ENCODE measurements at regions not wholly inside any gene's neighbourhood (a gene's known extent, or its start where the extent isn't known, plus 50 kb on each side); places are given as distances from the start of the nearest gene placed in this dataset.
A peak's percentile ranks its signal among the peaks of the same experiment; 100 is the strongest.

- intact Hi-C loops (cut with micrococcal nuclease; ENCODE audit: unreplicated experiment) = loop anchor here (5.0 kb wide), 1 partner anchor 36 kb away; no protein-coding TSS in a partner anchor
- H3K27me3 Mint-ChIP-seq (ENCODE audit: unreplicated experiment) = no peaks in the 10 kb centered on the region
- TF ChIP-seq CTCF (IDR thresholded peaks at IDR 0.05; ENCODE audit: unreplicated experiment) = no peak
- peak overlapping the region; percentile 97 for H3K27ac Mint-ChIP-seq (ENCODE audit: unreplicated experiment)
- DNase-seq = no peak
- peak overlapping the region; percentile 83 for H3K4me3 Mint-ChIP-seq (ENCODE audit: low read depth, unreplicated experiment)
- peaks cover 74% of the 10 kb centered on the region for H3K36me3 Mint-ChIP-seq (ENCODE audit: insufficient read depth, unreplicated experiment)
- H3K4me1 Mint-ChIP-seq (ENCODE audit: low read depth, unreplicated experiment) = peaks cover 41% of the 10 kb centered on the region
- CTCF ChIA-PET = no interaction called here
- no peaks in the 10 kb centered on the region for H3K9me3 Mint-ChIP-seq (ENCODE audit: low read depth, unreplicated experiment)
- BruUV-seq (replicated peaks) = no TSS peak
Measured at GRCh38 chr9:21551401-21551800, 69.3 kb upstream of the IFNE start.

GRCh38 chr9:21552244-21553170, 70.4 kb upstream of the IFNE start:
- no TSS peak for BruUV-seq (replicated peaks)
- H3K27me3 Mint-ChIP-seq (ENCODE audit: unreplicated experiment) = no peaks in the 10 kb centered on the region
- DNase-seq = no peak
- H3K36me3 Mint-ChIP-seq (ENCODE audit: insufficient read depth, unreplicated experiment) = peaks cover 77% of the 10 kb centered on the region
- H3K4me1 Mint-ChIP-seq (ENCODE audit: low read depth, unreplicated experiment) = peaks cover 34% of the 10 kb centered on the region
- H3K4me3 Mint-ChIP-seq (ENCODE audit: low read depth, unreplicated experiment) = peak overlapping the region; percentile 83
- intact Hi-C loops (cut with micrococcal nuclease; ENCODE audit: unreplicated experiment) = loop anchor here (5.0 kb wide), 1 partner anchor 35 kb away; no protein-coding TSS in a partner anchor
- no peaks in the 10 kb centered on the region for H3K9me3 Mint-ChIP-seq (ENCODE audit: low read depth, unreplicated experiment)
- H3K27ac Mint-ChIP-seq (ENCODE audit: unreplicated experiment) = peak overlapping the region; percentile 97
- no peak for TF ChIP-seq CTCF (IDR thresholded peaks at IDR 0.05; ENCODE audit: unreplicated experiment)
- CTCF ChIA-PET = no interaction called here

- no peak for DNase-seq
- Mint-ChIP-seq H3K36me3 (ENCODE audit: insufficient read depth, unreplicated experiment) (peaks cover 79% of the 10 kb centered on the region), H3K9me3 (ENCODE audit: low read depth, unreplicated experiment) (no peaks in the 10 kb centered on the region), H3K4me3 (ENCODE audit: low read depth, unreplicated experiment) (no peak overlapping the region), H3K27me3 (ENCODE audit: unreplicated experiment) (no peaks in the 10 kb centered on the region), H3K4me1 (ENCODE audit: low read depth, unreplicated experiment) (peaks cover 30% of the 10 kb centered on the region), H3K27ac (ENCODE audit: unreplicated experiment) (peak overlapping the region; percentile 60)
- CTCF ChIA-PET = interaction anchor here (1.3 kb wide), 1 partner anchor 39 kb away, joined by 4 read pairs; no protein-coding TSS in a partner anchor
- no TSS peak for BruUV-seq (replicated peaks)
- intact Hi-C loops (cut with micrococcal nuclease; ENCODE audit: unreplicated experiment) = loop anchor here (5.0 kb wide), 1 partner anchor 34 kb away; no protein-coding TSS in a partner anchor
- no peak for TF ChIP-seq CTCF (IDR thresholded peaks at IDR 0.05; ENCODE audit: unreplicated experiment)
Measured at GRCh38 chr9:21553441-21553840, 71.3 kb upstream of the IFNE start.

GRCh38 chr9:21554813-21555212, 72.7 kb upstream of the IFNE start:
- peaks cover 16% of the 10 kb centered on the region for H3K4me1 Mint-ChIP-seq (ENCODE audit: low read depth, unreplicated experiment)
- TF ChIP-seq CTCF (IDR thresholded peaks at IDR 0.05; ENCODE audit: unreplicated experiment) = no peak
- no peaks in the 10 kb centered on the region for H3K9me3 Mint-ChIP-seq (ENCODE audit: low read depth, unreplicated experiment)
- H3K27me3 Mint-ChIP-seq (ENCODE audit: unreplicated experiment) = no peaks in the 10 kb centered on the region
- intact Hi-C loops (cut with micrococcal nuclease; ENCODE audit: unreplicated experiment) = loop anchor here (5.0 kb wide), 1 partner anchor 32 kb away; no protein-coding TSS in a partner anchor
- peak overlapping the region; percentile 85 for H3K4me3 Mint-ChIP-seq (ENCODE audit: low read depth, unreplicated experiment)
- no TSS peak for BruUV-seq (replicated peaks)
- CTCF ChIA-PET = no interaction called here
- peaks cover 80% of the 10 kb centered on the region for H3K36me3 Mint-ChIP-seq (ENCODE audit: insufficient read depth, unreplicated experiment)
- peak overlapping the region; percentile 89 for H3K27ac Mint-ChIP-seq (ENCODE audit: unreplicated experiment)
- no peak for DNase-seq

Measured in Calu3 (cell line).